Heart right ventricle (tissue), 16 donors: ENCODE measurements at regions not wholly inside any gene's neighbourhood (a gene's known extent, or its start where the extent isn't known, plus 50 kb on each side); places are given as distances from the start of the nearest gene placed in this dataset.

Experiments used
- ATAC-seq, 8 donors: fragments of 200-7000 bp; cut with Tn5 transposase; one replicate each; pipeline ENCODE4 v1.9.1; 2020; ENCODE audit warnings: mild to moderate bottlenecking in 8 of 8, moderate library complexity in 8 of 8, moderate number of reproducible peaks in 1 of 8
- DNase-seq, 2 donors: peaks; one replicate each; pipeline ENCODE4 v3.0.0-alpha.2; 2020
- H3K27ac ChIP-seq, 10 donors: fragments of 200-600 bp; sonication (generic) in 2 of 10; one replicate each; pipeline versions ENCODE4 v1.5.0 to v1.8.0; 2020 to 2022; ENCODE audit warnings: mild to moderate bottlenecking in 3 of 10
- H3K27me3 ChIP-seq, 7 donors: fragments of 200-600 bp; one replicate each; pipeline ENCODE4 v1.8.0; 2021 to 2022; ENCODE audit warnings: mild to moderate bottlenecking in 2 of 7
- H3K36me3 ChIP-seq, 9 donors: fragments of 200-600 bp; sonication (generic) in 1 of 9; one replicate each; pipeline versions ENCODE4 v1.5.0 to v1.8.0; 2020 to 2022; ENCODE audit warnings: mild to moderate bottlenecking in 2 of 9
- H3K4me1 ChIP-seq, 9 donors: fragments of 200-600 bp; sonication (generic) in 1 of 9; one replicate each; pipeline versions ENCODE4 v1.5.0 to v1.8.0; 2020 to 2022; ENCODE audit warnings: mild to moderate bottlenecking in 4 of 9
- H3K4me3 ChIP-seq, 10 donors: fragments of 200-600 bp; sonication (generic) in 2 of 10; one replicate each; pipeline versions ENCODE4 v1.5.0 to v1.8.0; 2020 to 2022; ENCODE audit warnings: mild to moderate bottlenecking in 7 of 10, moderate library complexity in 2 of 10
- H3K9me3 ChIP-seq, 11 donors: fragments of 200-600 bp in 10 of 11; sonication (generic) in 2 of 11; one replicate each; pipeline versions ENCODE4 v1.5.0 to v1.8.0; 2013 to 2022; ENCODE audit warnings: mild to moderate bottlenecking in 2 of 11, control low read depth in 1 of 11, moderate library complexity in 1 of 11
- CTCF ChIP-seq, 9 donors: fragments of 200-600 bp; sonication (generic) in 2 of 9; IDR thresholded peaks; one replicate each; pipeline versions ENCODE4 v1.5.0 to v1.8.0; 2021 to 2022; ENCODE audit warnings: antibody characterized with exemption in 9 of 9, mild to moderate bottlenecking in 5 of 9, moderate library complexity in 1 of 9
- WGBS, 2 donors: extraction: QIAGEN DNeasy Blood & Tissue Kit; methylation state at CpG; one replicate each; pipeline ENCODE4 v1.1.7; 2013; ENCODE audit warnings: inconsistent platforms in 1 of 2; 5-methylcytosine and 5-hydroxymethylcytosine counted together
- intact Hi-C, 10 donors: fragments of 100-400 bp; cut with DNase I; formaldehyde crosslinking; loops; one replicate each; pipeline versions ENCODE4 v1.11.1 to v1.14.2; 2022
- donor health status: Arrhythmogenic right ventricular cardiomyopathy.
- donor health status: ischemic (EF 13 %, LVEDD 7.1; RV severe dilation, severe dysfunction).
- donor health status: healthy with polysubstance abuse.
- donor health status: DM: no; HTN: yes; CAD: no.
- donor health status: DM: no; HTN: no; CAD: no.
- donor health status: ischemic (EF 25% LVEDD 6.9; RV normal size, moderate dysfunction).
- donor health status: ischemic (EF 25% LVEDD 5.7; RV mildly dilated, moderate dysfunction).
- donor health status: healthy.
- donor health status: DM: yes; HTN: yes; CAD: no.
- donor health status: Ischemic cardiomyopathy.
- donor health status: ischemic (EF 35%, LVEDD 5.7; RV mildly dilated, moderate dysfunction).
- donor health status: nonischemic (EF 11% LVEDD 7.7; RV severe dilation, severe dysfunction).
- donor health status: DM: yes; HTN: yes; CAD: no.
- donor health status: PGD.
- donor health status: ischemic (EF 29% LVEDD 5.4; RV normal size, mild dysfunction).
- donor health status: nonischemic (EF 23%, LVEDD 6.1; RV moderate dilation, normal function).

DNA sequence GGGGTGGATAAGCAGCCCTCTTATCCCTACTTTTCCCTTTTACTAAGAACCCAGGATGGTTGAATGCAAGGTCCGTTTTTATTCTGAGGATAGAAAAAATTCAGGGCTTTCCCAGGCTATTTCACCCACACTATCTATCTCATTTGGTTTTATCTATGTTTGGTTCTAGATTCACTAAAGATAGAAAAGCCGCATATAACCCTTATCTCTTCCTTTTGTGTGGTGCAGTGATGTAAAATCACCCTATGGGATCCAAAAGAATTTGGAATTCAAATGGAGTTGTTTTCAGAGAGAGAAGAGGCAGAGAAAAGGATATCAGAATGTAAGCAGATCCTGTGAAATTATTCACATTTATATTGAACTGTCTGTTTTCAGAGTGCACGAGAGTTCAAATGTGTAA, 236.3 kb upstream of the RFX3 start:
- Histone ChIP-seq H3K36me3 (no peaks in the 10 kb centered on the region), H3K27me3 (no peaks in the 10 kb centered on the region), H3K4me1 (peaks cover 0 to 7% (median 0%) of the 10 kb centered on the region in 9 donors), H3K9me3 (peaks cover 0 to 22% (median 0%) of the 10 kb centered on the region in 11 donors), H3K27ac (no peak overlapping the region), H3K4me3 (no peak overlapping the region)
- intact Hi-C loops: loop anchor here in 1 of 10 donors (10.0 kb wide), 1 partner anchor 313 kb away; no protein-coding TSS in a partner anchor
- no peak for TF ChIP-seq CTCF (IDR thresholded peaks at IDR 0.05)
- WGBS, 2 donors: 47 to 51% methylated on average over 3 of the region's 3 CpGs
- ATAC-seq (no peak), DNase-seq (no peak)

- Histone ChIP-seq H3K27me3 (no peaks in the 10 kb centered on the region), H3K9me3 (peaks cover 0 to 22% (median 0%) of the 10 kb centered on the region in 11 donors), H3K4me3 (no peak overlapping the region), H3K36me3 (no peaks in the 10 kb centered on the region), H3K27ac (no peak overlapping the region), H3K4me1 (peaks cover 0 to 7% (median 0%) of the 10 kb centered on the region in 9 donors)
- 45 to 62% methylated on average over 4 of the region's 4 CpGs for WGBS, 2 donors
- no peak for TF ChIP-seq CTCF (IDR thresholded peaks at IDR 0.05)
- no peak for DNase-seq
- intact Hi-C loops: loop anchor here in 1 of 10 donors (10.0 kb wide), 1 partner anchor 315 kb away; no protein-coding TSS in a partner anchor
- no peak for ATAC-seq
Measured at GRCh38 chr9:3760031-3760430, 234.2 kb upstream of the RFX3 start.

GRCh38 chr9:3758816-3759576, 233.2 kb upstream of the RFX3 start:
- 45 to 60% methylated on average over 5 of the region's 5 CpGs for WGBS, 2 donors
- H3K27ac ChIP-seq: no peak overlapping the region
- H3K9me3 ChIP-seq: peaks cover 0 to 22% (median 0%) of the 10 kb centered on the region in 11 donors
- no peak overlapping the region for H3K4me3 ChIP-seq
- H3K4me1 ChIP-seq: peaks cover 0 to 7% (median 0%) of the 10 kb centered on the region in 9 donors
- no peak for DNase-seq
- no peak for ATAC-seq
- H3K27me3 ChIP-seq: no peaks in the 10 kb centered on the region
- intact Hi-C loops: no loop called here
- H3K36me3 ChIP-seq: no peaks in the 10 kb centered on the region
- TF ChIP-seq CTCF (IDR thresholded peaks at IDR 0.05): no peak

GRCh38 chr9:3756071-3756470, 230.3 kb upstream of the RFX3 start:
- WGBS, 2 donors: 65 to 68% methylated on average over 3 of the region's 3 CpGs
- Histone ChIP-seq H3K36me3 (no peaks in the 10 kb centered on the region), H3K27ac (no peak overlapping the region), H3K9me3 (peaks cover 0 to 12% (median 0%) of the 10 kb centered on the region in 11 donors), H3K27me3 (no peaks in the 10 kb centered on the region), H3K4me1 (peaks cover 0 to 14% (median 0%) of the 10 kb centered on the region in 9 donors), H3K4me3 (no peak overlapping the region)
- no peak for ATAC-seq
- no peak for TF ChIP-seq CTCF (IDR thresholded peaks at IDR 0.05)
- intact Hi-C loops: no loop called here
- DNase-seq: no peak
